Trophoblast cell (in vitro differentiated cells and primary cell): ENCODE measurements at regions not wholly inside any gene's neighbourhood (a gene's known extent, or its start where the extent isn't known, plus 50 kb on each side); places are given as distances from the start of the nearest gene placed in this dataset.

Source experiments
- DNase-seq, 2 donors: peaks; one replicate each; pipeline ENCODE4 v3.0.0-alpha.2; 2016
- H2AFZ ChIP-seq: 2 replicates; pipeline ENCODE4 v1.6.1; 2013; ENCODE audit warnings: low read length, moderate library complexity, mild to moderate bottlenecking; ENCODE audit not compliant: insufficient read depth, poor library complexity
- H2AK5ac ChIP-seq: 2 replicates; pipeline ENCODE4 v1.6.1; 2013; ENCODE audit warnings: mild to moderate bottlenecking, low read length
- H2BK120ac ChIP-seq: 2 replicates; pipeline ENCODE4 v1.6.1; 2013; ENCODE audit warnings: low read length, mild to moderate bottlenecking, moderate library complexity; ENCODE audit not compliant: insufficient read depth, poor library complexity
- H2BK12ac ChIP-seq: 2 replicates; pipeline ENCODE4 v1.6.1; 2013; ENCODE audit warnings: mild to moderate bottlenecking, low read length, moderate library complexity
- H2BK5ac ChIP-seq: 2 replicates; pipeline ENCODE4 v1.6.1; 2013; ENCODE audit warnings: low read length, low read depth, moderate library complexity, mild to moderate bottlenecking; ENCODE audit not compliant: poor library complexity
- H3K14ac ChIP-seq: 2 replicates; pipeline ENCODE4 v1.6.1; 2013; ENCODE audit warnings: mild to moderate bottlenecking, low read length
- H3K18ac ChIP-seq: 2 replicates; pipeline ENCODE4 v1.6.1; 2013; ENCODE audit warnings: mild to moderate bottlenecking, low read length
- H3K23ac ChIP-seq: 2 replicates; pipeline ENCODE4 v1.6.1; 2013; ENCODE audit warnings: low read length
- H3K27ac ChIP-seq: 2 replicates; pipeline ENCODE4 v1.5.1; 2013; ENCODE audit warnings: low read depth, mild to moderate bottlenecking, inconsistent platforms, low read length, moderate library complexity
- H3K27me3 ChIP-seq: 2 replicates; pipeline ENCODE4 v1.6.1; 2013; ENCODE audit warnings: inconsistent platforms, mild to moderate bottlenecking, low read length, moderate library complexity; ENCODE audit not compliant: insufficient read depth
- H3K36me3 ChIP-seq, 2 experiments: 1 replicate in 1 of 2; 2 replicates in 1 of 2; pipeline ENCODE4 v1.6.1; 2013; ENCODE audit warnings: low read length in 2 of 2, mild to moderate bottlenecking in 2 of 2, moderate library complexity in 1 of 2; ENCODE audit not compliant: insufficient read depth in 2 of 2, control insufficient read depth in 1 of 2
- H3K4ac ChIP-seq: 2 replicates; pipeline ENCODE4 v1.6.1; 2013; ENCODE audit warnings: low read depth, mild to moderate bottlenecking, low read length, moderate library complexity
- H3K4me1 ChIP-seq, 2 experiments: 1 replicate in 1 of 2; 2 replicates in 1 of 2; pipeline ENCODE4 v1.6.1; 2013; ENCODE audit warnings: low read length in 2 of 2, mild to moderate bottlenecking in 2 of 2, moderate library complexity in 1 of 2; ENCODE audit not compliant: insufficient read depth in 2 of 2, control insufficient read depth in 1 of 2
- H3K4me2 ChIP-seq: 2 replicates; pipeline ENCODE4 v1.6.1; 2013; ENCODE audit warnings: inconsistent platforms, mild to moderate bottlenecking, low read length, moderate library complexity
- H3K4me3 ChIP-seq: 2 replicates; pipeline ENCODE4 v1.5.1; 2013; ENCODE audit warnings: mild to moderate bottlenecking, low read depth, low read length, inconsistent platforms
- H3K79me1 ChIP-seq: one replicate; pipeline ENCODE4 v1.6.1; 2013; ENCODE audit warnings: low read length
- H3K79me2 ChIP-seq: 2 replicates; pipeline ENCODE4 v1.6.1; 2013; ENCODE audit warnings: low read length, mild to moderate bottlenecking; ENCODE audit not compliant: control insufficient read depth, insufficient read depth, poor library complexity
- H3K9ac ChIP-seq: 2 replicates; pipeline ENCODE4 v1.6.1; 2013; ENCODE audit warnings: mild to moderate bottlenecking, low read length
- H3K9me3 ChIP-seq: 2 replicates; pipeline ENCODE4 v1.6.1; 2013; ENCODE audit warnings: low read depth, mild to moderate bottlenecking, control low read depth, inconsistent platforms, low read length; ENCODE audit not compliant: insufficient read depth
- H4K12ac ChIP-seq: 2 replicates; pipeline ENCODE4 v1.6.1; 2013; ENCODE audit warnings: low read depth, mild to moderate bottlenecking, low read length, moderate library complexity
- H4K8ac ChIP-seq: 2 replicates; pipeline ENCODE4 v1.6.1; 2013; ENCODE audit warnings: low read depth, mild to moderate bottlenecking, low read length, moderate library complexity
- H4K91ac ChIP-seq: one replicate; pipeline ENCODE4 v1.6.1; 2013; ENCODE audit warnings: low read depth, mild to moderate bottlenecking, low read length, moderate library complexity
- WGBS: extraction: QIAGEN DNeasy Blood & Tissue Kit; methylation state at CpG from one replicate; pipeline ENCODE4 v1.1.7; 2013; ENCODE audit warnings: missing lambda C conversion rate; ENCODE audit not compliant: insufficient read length, insufficient coverage; ENCODE audit errors: extremely low coverage; 5-methylcytosine and 5-hydroxymethylcytosine counted together

DNA sequence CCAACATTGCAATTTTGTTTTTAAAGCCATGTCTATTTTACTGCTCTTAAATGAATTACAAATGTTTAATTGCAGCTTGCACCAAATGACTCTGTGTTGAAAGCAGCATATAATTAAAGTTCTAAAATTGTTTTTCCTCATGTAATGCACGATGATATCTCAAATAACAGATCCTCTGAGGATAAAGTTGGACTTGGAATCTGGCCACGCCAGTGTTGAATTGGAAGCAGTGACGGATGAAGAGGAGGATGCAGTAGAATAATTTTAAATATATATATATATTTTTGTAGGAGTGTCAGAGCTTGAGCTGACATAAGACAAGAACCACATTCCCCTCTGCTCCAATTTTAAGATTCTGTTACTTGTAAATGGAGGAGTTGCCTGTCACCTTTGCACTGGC is 406.6 kb upstream of the DPPA4 start:
- H2BK12ac ChIP-seq, result no peak overlapping the region
- no peak overlapping the region for H2AFZ ChIP-seq
- no peaks in the 10 kb centered on the region for H3K79me2 ChIP-seq
- H4K8ac ChIP-seq, result no peak overlapping the region
- no peak overlapping the region for H3K9ac ChIP-seq
- H3K14ac ChIP-seq, result no peak overlapping the region
- H4K91ac ChIP-seq, result no peak overlapping the region
- no peaks in the 10 kb centered on the region for H3K79me1 ChIP-seq
- H3K36me3 ChIP-seq, result no peaks in the 10 kb centered on the region
- no CpG with 5 or more reads among the region's 3 CpGs for WGBS
- H3K27me3 ChIP-seq, result no peaks in the 10 kb centered on the region
- H4K12ac ChIP-seq, result no peak overlapping the region
- H3K4me3 ChIP-seq, result no peak overlapping the region
- no peak overlapping the region for H2BK5ac ChIP-seq
- H3K4me1 ChIP-seq, result no peaks in the 10 kb centered on the region
- no peak overlapping the region for H3K4me2 ChIP-seq
- no peak for DNase-seq
- H3K23ac ChIP-seq, result no peak overlapping the region
- H2BK120ac ChIP-seq, result no peak overlapping the region
- H3K4ac ChIP-seq, result no peak overlapping the region
- no peaks in the 10 kb centered on the region for H3K9me3 ChIP-seq
- no peak overlapping the region for H3K27ac ChIP-seq
- H2AK5ac ChIP-seq, result no peak overlapping the region
- no peak overlapping the region for H3K18ac ChIP-seq

DNA sequence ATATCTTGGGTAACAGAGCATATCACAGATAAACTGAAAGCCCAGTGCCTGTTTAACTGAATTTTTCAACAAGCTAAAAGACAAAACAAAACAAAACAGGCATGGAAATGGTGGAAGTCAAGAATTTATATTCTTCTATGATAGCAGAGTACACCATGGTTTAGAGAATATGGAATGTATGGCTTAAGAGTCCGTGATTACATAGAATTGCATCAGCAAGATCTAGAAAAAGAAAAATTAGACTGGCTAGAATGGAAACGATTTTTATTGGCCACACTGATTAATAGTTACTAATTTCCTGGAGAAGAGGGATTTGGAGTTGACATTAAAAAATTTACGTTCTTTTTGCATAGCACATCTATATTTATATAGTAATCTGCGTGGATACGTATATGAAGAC is 435.2 kb upstream of the DPPA4 start:
- H2BK12ac ChIP-seq, result no peak overlapping the region
- H2BK5ac ChIP-seq, result no peak overlapping the region
- H4K8ac ChIP-seq, result no peak overlapping the region
- H4K91ac ChIP-seq, result no peak overlapping the region
- no peaks in the 10 kb centered on the region for H3K27me3 ChIP-seq
- H3K23ac ChIP-seq, result no peak overlapping the region
- H3K36me3 ChIP-seq, result no peaks in the 10 kb centered on the region
- no peak overlapping the region for H3K4me3 ChIP-seq
- no CpG with 5 or more reads among the region's 5 CpGs for WGBS
- peaks cover 4% of the 10 kb centered on the region for H3K9me3 ChIP-seq
- H3K4me1 ChIP-seq, result no peaks in the 10 kb centered on the region
- H2BK120ac ChIP-seq, result no peak overlapping the region
- H3K79me1 ChIP-seq, result no peaks in the 10 kb centered on the region
- no peak overlapping the region for H3K27ac ChIP-seq
- DNase-seq, result no peak
- no peak overlapping the region for H3K4ac ChIP-seq
- H2AK5ac ChIP-seq, result no peak overlapping the region
- no peak overlapping the region for H3K14ac ChIP-seq
- H3K79me2 ChIP-seq, result no peaks in the 10 kb centered on the region
- H3K4me2 ChIP-seq, result no peak overlapping the region
- H3K18ac ChIP-seq, result no peak overlapping the region
- H3K9ac ChIP-seq, result no peak overlapping the region
- no peak overlapping the region for H4K12ac ChIP-seq
- no peak overlapping the region for H2AFZ ChIP-seq

DNA sequence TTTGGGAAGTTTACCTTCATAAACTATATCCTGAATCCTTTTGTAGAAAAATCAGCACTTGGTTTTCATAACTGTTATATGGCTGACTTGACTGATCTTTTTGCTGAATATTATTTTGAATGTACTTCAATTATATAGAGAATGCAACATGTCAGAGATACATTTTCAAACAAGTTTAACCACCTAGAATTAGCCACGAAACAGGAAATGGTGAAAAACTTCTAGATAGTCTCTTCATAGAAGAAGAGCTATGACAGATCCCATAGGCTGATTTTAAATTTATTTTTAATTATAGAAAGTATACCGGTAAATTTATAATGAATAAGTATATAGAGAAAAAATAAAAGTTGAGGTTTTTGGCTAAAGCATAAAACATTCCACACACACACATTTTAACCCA is 436.8 kb upstream of the DPPA4 start:
- Histone ChIP-seq H3K4ac (no peak overlapping the region), H4K8ac (no peak overlapping the region), H3K4me3 (no peak overlapping the region), H3K79me2 (no peaks in the 10 kb centered on the region), H2AFZ (no peak overlapping the region), H3K18ac (no peak overlapping the region), H2BK120ac (no peak overlapping the region), H3K9me3 (peaks cover 5% of the 10 kb centered on the region), H3K36me3 (no peaks in the 10 kb centered on the region), H2AK5ac (no peak overlapping the region), H3K9ac (no peak overlapping the region), H3K4me2 (no peak overlapping the region), H3K14ac (no peak overlapping the region), H3K23ac (no peak overlapping the region), H3K27me3 (no peaks in the 10 kb centered on the region), H3K4me1 (no peaks in the 10 kb centered on the region), H2BK12ac (no peak overlapping the region), H4K12ac (no peak overlapping the region), H2BK5ac (no peak overlapping the region), H4K91ac (no peak overlapping the region), H3K79me1 (no peaks in the 10 kb centered on the region), H3K27ac (no peak overlapping the region)
- no CpG with 5 or more reads among the region's 2 CpGs for WGBS
- no peak for DNase-seq

DNA sequence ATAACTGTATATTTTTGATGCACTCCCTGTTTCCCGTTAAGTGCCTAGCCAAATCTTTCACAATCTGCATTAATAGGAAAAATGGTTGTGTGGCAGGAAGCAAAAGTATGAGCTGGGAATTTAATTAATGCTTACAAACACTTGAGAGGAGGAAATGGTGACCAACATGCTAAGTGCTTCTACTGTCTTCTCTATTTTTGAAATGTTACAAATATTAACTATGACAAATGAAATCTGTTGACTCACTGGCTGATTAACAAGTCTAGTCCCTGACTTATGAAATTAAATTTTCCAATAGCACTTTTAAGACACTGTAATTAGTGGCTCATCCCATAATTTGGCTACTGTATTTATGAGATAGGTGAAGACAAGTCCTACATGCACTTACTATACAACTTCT is 446.9 kb upstream of the DPPA4 start:
- Histone ChIP-seq H3K27me3 (no peaks in the 10 kb centered on the region), H3K14ac (no peak overlapping the region), H2AFZ (no peak overlapping the region), H3K4me3 (no peak overlapping the region), H2AK5ac (no peak overlapping the region), H3K9me3 (peaks cover 1% of the 10 kb centered on the region), H3K79me1 (no peaks in the 10 kb centered on the region), H4K12ac (no peak overlapping the region), H3K4me1 (no peaks in the 10 kb centered on the region), H3K79me2 (no peaks in the 10 kb centered on the region), H3K4ac (no peak overlapping the region), H3K4me2 (no peak overlapping the region), H3K9ac (no peak overlapping the region), H4K8ac (no peak overlapping the region), H2BK5ac (no peak overlapping the region), H3K18ac (no peak overlapping the region), H3K23ac (no peak overlapping the region), H3K36me3 (no peaks in the 10 kb centered on the region), H3K27ac (no peak overlapping the region), H2BK12ac (no peak overlapping the region), H2BK120ac (no peak overlapping the region), H4K91ac (no peak overlapping the region)
- DNase-seq, result no peak
- no CpG with 5 or more reads among the region's 1 CpG for WGBS
